ENCODE measurements at regions not wholly inside any gene's neighbourhood (a gene's known extent, or its start where the extent isn't known, plus 50 kb on each side); places are given as distances from the start of the nearest gene placed in this dataset.

DNA sequence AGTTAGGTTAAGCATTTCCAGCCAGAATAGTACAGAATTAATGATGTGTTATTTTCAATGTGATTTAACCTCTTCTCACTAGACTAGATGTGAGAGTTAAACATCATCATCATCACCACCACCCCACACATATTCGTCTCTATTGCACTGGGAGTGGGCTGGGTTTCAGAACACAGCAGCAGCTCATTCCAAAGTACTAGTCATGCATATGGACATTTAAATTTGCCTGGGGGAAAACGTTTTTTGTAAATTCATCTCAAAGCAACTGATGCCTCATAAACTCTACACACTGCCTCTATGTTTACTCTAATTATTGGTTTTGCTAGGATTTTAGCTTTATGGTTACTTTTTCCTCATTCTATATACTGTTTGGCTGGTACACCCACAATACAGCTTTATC is 509.1 kb downstream of the PPP4R3C start:
- Histone ChIP-seq H3K9me3 (ENCODE audit: control insufficient read depth in 2 of 2, insufficient read depth in 1 of 2, low read depth in 1 of 2, low read length in 1 of 2) (no peaks in the 10 kb centered on the region), H3K4me1 (ENCODE audit: control insufficient read depth in 3 of 3, insufficient read depth in 2 of 3, low read depth in 1 of 3, low read length in 2 of 3) (no peaks in the 10 kb centered on the region), H3K27me3 (ENCODE audit: control insufficient read depth in 3 of 3, insufficient read depth in 3 of 3, low read length in 3 of 3) (no peaks in the 10 kb centered on the region), H3K4me3 (ENCODE audit: low read depth in 1 of 3, low read length in 3 of 3) (no peak overlapping the region), H3K36me3 (ENCODE audit: control insufficient read depth in 3 of 3, insufficient read depth in 2 of 3, low read depth in 1 of 3, low read length in 3 of 3) (no peaks in the 10 kb centered on the region), H3K27ac (ENCODE audit: low read depth in 1 of 3, low read length in 2 of 3) (no peak overlapping the region)
- DNase-seq, result no peak
- FAIRE-seq, result no peak
- WGBS, 3 donors, result 23 to 32% (median 23%) methylated on average over 2 of the region's 2 CpGs

DNA sequence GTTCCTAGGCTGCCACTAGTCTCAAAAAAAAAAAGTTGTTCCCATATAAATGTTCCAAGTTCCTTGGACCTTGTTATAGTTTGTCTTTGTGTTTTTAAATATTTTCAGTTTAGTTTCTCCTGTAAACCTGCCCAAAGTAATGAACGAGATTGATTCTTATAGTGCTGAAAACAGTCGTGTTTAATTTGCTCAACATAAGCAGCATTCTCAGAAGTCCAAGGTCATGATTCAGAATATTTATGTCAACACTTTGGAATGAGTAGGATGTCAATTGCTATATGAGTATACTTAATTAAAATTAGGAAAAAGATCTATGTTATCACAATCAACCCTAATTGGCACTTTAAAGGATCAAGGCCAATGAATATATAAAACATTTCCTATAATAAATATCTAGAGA is 510.9 kb downstream of the PPP4R3C start:
- H3K4me1 ChIP-seq (ENCODE audit: control insufficient read depth in 3 of 3, insufficient read depth in 2 of 3, low read depth in 1 of 3, low read length in 2 of 3), result no peaks in the 10 kb centered on the region
- no peak for DNase-seq
- no peak overlapping the region for H3K27ac ChIP-seq (ENCODE audit: low read depth in 1 of 3, low read length in 2 of 3)
- H3K27me3 ChIP-seq (ENCODE audit: control insufficient read depth in 3 of 3, insufficient read depth in 3 of 3, low read length in 3 of 3), result no peaks in the 10 kb centered on the region
- no peaks in the 10 kb centered on the region for H3K36me3 ChIP-seq (ENCODE audit: control insufficient read depth in 3 of 3, insufficient read depth in 2 of 3, low read depth in 1 of 3, low read length in 3 of 3)
- no peak for FAIRE-seq
- 43 to 49% (median 48%) methylated on average over 2 of the region's 2 CpGs for WGBS, 3 donors
- H3K4me3 ChIP-seq (ENCODE audit: low read depth in 1 of 3, low read length in 3 of 3), result no peak overlapping the region
- no peaks in the 10 kb centered on the region for H3K9me3 ChIP-seq (ENCODE audit: control insufficient read depth in 2 of 2, insufficient read depth in 1 of 2, low read depth in 1 of 2, low read length in 1 of 2)

DNA sequence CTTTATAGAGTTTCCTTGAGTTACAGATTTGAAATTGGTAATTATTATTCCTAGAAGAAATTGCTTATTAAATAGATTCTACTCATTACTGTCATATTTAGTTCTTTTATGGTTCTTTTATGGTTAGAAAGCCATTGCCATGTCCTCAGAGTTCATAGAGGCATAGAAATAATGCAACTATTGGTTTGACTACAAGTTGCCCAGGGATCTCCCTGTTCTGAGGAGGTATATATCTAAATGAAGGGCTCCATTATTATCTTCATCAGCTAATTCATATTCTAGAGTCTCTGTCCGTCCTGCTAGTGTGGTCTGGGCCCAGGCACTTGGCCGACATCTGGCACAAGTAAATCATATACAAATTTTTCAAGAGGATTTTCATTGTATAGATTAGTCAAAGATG is 535.7 kb downstream of the PPP4R3C start:
- WGBS, 3 donors, result 37 to 69% (median 65%) methylated on average over 2 of the region's 2 CpGs
- no peak overlapping the region for H3K4me3 ChIP-seq (ENCODE audit: low read depth in 1 of 3, low read length in 3 of 3)
- FAIRE-seq (no peak), DNase-seq (no peak)
- H3K9me3 ChIP-seq (ENCODE audit: control insufficient read depth in 2 of 2, insufficient read depth in 1 of 2, low read depth in 1 of 2, low read length in 1 of 2), result no peaks in the 10 kb centered on the region
- no peaks in the 10 kb centered on the region for H3K36me3 ChIP-seq (ENCODE audit: control insufficient read depth in 3 of 3, insufficient read depth in 2 of 3, low read depth in 1 of 3, low read length in 3 of 3)
- no peaks in the 10 kb centered on the region for H3K4me1 ChIP-seq (ENCODE audit: control insufficient read depth in 3 of 3, insufficient read depth in 2 of 3, low read depth in 1 of 3, low read length in 2 of 3)
- no peak overlapping the region for H3K27ac ChIP-seq (ENCODE audit: low read depth in 1 of 3, low read length in 2 of 3)
- H3K27me3 ChIP-seq (ENCODE audit: control insufficient read depth in 3 of 3, insufficient read depth in 3 of 3, low read length in 3 of 3), result no peaks in the 10 kb centered on the region

DNA sequence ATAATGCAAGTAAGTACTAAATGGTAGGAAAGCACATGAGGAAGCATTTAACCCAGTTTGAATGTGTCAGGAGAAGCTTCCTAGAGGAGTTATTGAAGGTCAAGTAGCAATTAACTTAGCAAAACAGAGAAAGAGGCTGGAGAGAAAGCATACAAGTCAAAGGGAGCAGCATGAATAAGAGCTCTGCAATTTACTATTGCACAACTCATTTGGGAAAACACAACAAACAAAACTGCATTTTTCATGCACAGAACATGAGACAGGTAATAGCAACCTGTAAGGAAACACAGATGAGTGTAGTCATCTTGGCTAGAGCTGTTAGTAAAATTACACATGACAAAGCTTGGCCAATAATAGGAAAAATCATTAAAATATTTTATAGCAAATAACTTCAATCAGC is 538.1 kb downstream of the PPP4R3C start:
- H3K4me3 ChIP-seq (ENCODE audit: low read depth in 1 of 3, low read length in 3 of 3), result no peak overlapping the region
- no peaks in the 10 kb centered on the region for H3K36me3 ChIP-seq (ENCODE audit: control insufficient read depth in 3 of 3, insufficient read depth in 2 of 3, low read depth in 1 of 3, low read length in 3 of 3)
- no peaks in the 10 kb centered on the region for H3K9me3 ChIP-seq (ENCODE audit: control insufficient read depth in 2 of 2, insufficient read depth in 1 of 2, low read depth in 1 of 2, low read length in 1 of 2)
- H3K27me3 ChIP-seq (ENCODE audit: control insufficient read depth in 3 of 3, insufficient read depth in 3 of 3, low read length in 3 of 3), result no peaks in the 10 kb centered on the region
- H3K4me1 ChIP-seq (ENCODE audit: control insufficient read depth in 3 of 3, insufficient read depth in 2 of 3, low read depth in 1 of 3, low read length in 2 of 3), result no peaks in the 10 kb centered on the region
- H3K27ac ChIP-seq (ENCODE audit: low read depth in 1 of 3, low read length in 2 of 3), result no peak overlapping the region
- FAIRE-seq (no peak), DNase-seq (no peak)

DNA sequence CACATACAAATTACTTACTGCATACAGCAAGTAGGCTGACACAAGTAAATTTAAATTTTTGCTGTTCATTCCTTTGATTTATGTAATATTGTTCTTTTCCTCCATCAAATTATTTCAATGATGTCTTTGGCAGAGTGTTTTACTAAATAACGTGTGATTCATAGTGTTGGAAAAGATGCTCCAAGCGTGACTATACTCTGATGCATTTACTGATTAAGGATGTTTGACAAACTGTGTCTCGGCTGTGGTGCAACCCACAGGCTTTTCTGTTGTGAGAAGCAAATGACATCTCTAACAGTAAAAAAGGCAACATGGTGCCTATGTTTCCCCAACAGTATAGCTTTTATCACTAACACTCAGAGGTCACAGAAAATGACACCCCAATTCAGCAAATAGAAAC is 540.9 kb downstream of the PPP4R3C start:
- Histone ChIP-seq H3K36me3 (ENCODE audit: control insufficient read depth in 3 of 3, insufficient read depth in 2 of 3, low read depth in 1 of 3, low read length in 3 of 3) (no peaks in the 10 kb centered on the region), H3K4me1 (ENCODE audit: control insufficient read depth in 3 of 3, insufficient read depth in 2 of 3, low read depth in 1 of 3, low read length in 2 of 3) (no peaks in the 10 kb centered on the region), H3K9me3 (ENCODE audit: control insufficient read depth in 2 of 2, insufficient read depth in 1 of 2, low read depth in 1 of 2, low read length in 1 of 2) (no peaks in the 10 kb centered on the region), H3K27ac (ENCODE audit: low read depth in 1 of 3, low read length in 2 of 3) (no peak overlapping the region), H3K27me3 (ENCODE audit: control insufficient read depth in 3 of 3, insufficient read depth in 3 of 3, low read length in 3 of 3) (no peaks in the 10 kb centered on the region), H3K4me3 (ENCODE audit: low read depth in 1 of 3, low read length in 3 of 3) (no peak overlapping the region)
- no peak for DNase-seq
- 65 to 78% (median 74%) methylated on average over 3 of the region's 3 CpGs for WGBS, 3 donors
- no peak for FAIRE-seq

DNA sequence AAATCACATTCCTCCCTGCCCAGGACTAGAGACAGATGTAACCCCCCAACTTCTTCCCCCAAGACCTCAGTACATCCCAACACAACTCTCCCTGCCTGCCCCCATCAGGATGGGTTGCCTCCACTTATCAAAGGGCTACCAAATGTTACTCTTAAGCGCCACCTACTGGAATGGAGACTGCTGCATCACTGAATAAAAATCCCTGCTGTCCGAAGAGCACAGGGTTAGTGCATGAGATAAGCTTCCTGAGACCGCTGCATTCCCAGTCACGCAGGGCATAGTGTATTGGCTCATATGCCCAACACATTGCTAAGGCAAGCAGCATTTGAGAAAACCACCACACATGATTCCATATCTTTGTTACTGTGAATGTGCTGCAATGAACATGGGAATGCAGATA is 544.5 kb downstream of the PPP4R3C start:
- DNase-seq (no peak), FAIRE-seq (no peak)
- no peaks in the 10 kb centered on the region for H3K4me1 ChIP-seq (ENCODE audit: control insufficient read depth in 3 of 3, insufficient read depth in 2 of 3, low read depth in 1 of 3, low read length in 2 of 3)
- no peaks in the 10 kb centered on the region for H3K27me3 ChIP-seq (ENCODE audit: control insufficient read depth in 3 of 3, insufficient read depth in 3 of 3, low read length in 3 of 3)
- H3K36me3 ChIP-seq (ENCODE audit: control insufficient read depth in 3 of 3, insufficient read depth in 2 of 3, low read depth in 1 of 3, low read length in 3 of 3), result no peaks in the 10 kb centered on the region
- H3K27ac ChIP-seq (ENCODE audit: low read depth in 1 of 3, low read length in 2 of 3), result no peak overlapping the region
- WGBS, 3 donors, result 38 to 49% (median 46%) methylated on average over 4 of the region's 4 CpGs
- H3K9me3 ChIP-seq (ENCODE audit: control insufficient read depth in 2 of 2, insufficient read depth in 1 of 2, low read depth in 1 of 2, low read length in 1 of 2), result no peaks in the 10 kb centered on the region
- no peak overlapping the region for H3K4me3 ChIP-seq (ENCODE audit: low read depth in 1 of 3, low read length in 3 of 3)

DNA sequence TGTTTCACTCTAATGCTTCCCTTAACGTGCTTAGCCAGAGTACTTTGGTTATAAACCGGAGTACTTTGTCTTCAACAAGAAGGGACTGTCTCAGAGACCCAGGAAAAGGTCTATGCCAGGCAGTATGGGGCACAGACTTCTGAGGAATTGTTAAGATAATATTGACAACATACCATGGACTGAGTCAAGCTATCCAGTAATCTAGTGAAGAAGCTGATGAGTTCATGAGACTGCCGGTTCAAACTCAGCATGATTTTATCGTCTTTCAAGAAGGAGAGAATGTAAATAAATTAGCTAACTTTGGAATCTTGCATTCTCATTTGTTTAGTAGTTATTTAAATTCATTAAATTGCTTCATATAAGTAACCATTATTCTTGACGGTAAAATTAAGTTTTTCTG is 546.1 kb downstream of the PPP4R3C start:
- Histone ChIP-seq H3K36me3 (ENCODE audit: control insufficient read depth in 3 of 3, insufficient read depth in 2 of 3, low read depth in 1 of 3, low read length in 3 of 3) (no peaks in the 10 kb centered on the region), H3K27me3 (ENCODE audit: control insufficient read depth in 3 of 3, insufficient read depth in 3 of 3, low read length in 3 of 3) (no peaks in the 10 kb centered on the region), H3K4me3 (ENCODE audit: low read depth in 1 of 3, low read length in 3 of 3) (no peak overlapping the region), H3K9me3 (ENCODE audit: control insufficient read depth in 2 of 2, insufficient read depth in 1 of 2, low read depth in 1 of 2, low read length in 1 of 2) (no peaks in the 10 kb centered on the region), H3K27ac (ENCODE audit: low read depth in 1 of 3, low read length in 2 of 3) (no peak overlapping the region), H3K4me1 (ENCODE audit: control insufficient read depth in 3 of 3, insufficient read depth in 2 of 3, low read depth in 1 of 3, low read length in 2 of 3) (no peaks in the 10 kb centered on the region)
- WGBS, 3 donors, result 77 to 78% (median 78%) methylated on average over 5 of the region's 5 CpGs
- no peak for FAIRE-seq
- no peak for DNase-seq

DNA sequence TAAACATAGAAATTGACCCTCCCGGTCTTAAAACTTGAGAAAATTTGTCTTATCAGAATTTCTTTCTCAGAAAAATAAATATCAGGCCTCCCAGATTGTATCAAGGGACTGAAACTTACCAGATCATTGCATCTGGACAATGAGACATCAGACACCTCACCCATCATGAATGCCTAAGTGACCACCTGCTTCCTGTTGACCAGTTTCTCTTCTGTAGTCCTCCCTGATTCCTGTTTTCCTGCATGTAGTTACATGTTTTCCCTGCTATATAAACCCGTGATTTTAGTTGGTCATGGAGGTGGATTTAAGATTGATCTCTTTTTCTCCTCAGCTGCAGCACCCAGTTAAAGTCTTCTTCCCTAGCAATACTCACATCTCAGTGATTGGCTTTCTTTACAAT is 548.1 kb downstream of the PPP4R3C start:
- Histone ChIP-seq H3K4me1 (ENCODE audit: control insufficient read depth in 3 of 3, insufficient read depth in 2 of 3, low read depth in 1 of 3, low read length in 2 of 3) (no peaks in the 10 kb centered on the region), H3K27me3 (ENCODE audit: control insufficient read depth in 3 of 3, insufficient read depth in 3 of 3, low read length in 3 of 3) (no peaks in the 10 kb centered on the region), H3K27ac (ENCODE audit: low read depth in 1 of 3, low read length in 2 of 3) (no peak overlapping the region), H3K36me3 (ENCODE audit: control insufficient read depth in 3 of 3, insufficient read depth in 2 of 3, low read depth in 1 of 3, low read length in 3 of 3) (no peaks in the 10 kb centered on the region), H3K9me3 (ENCODE audit: control insufficient read depth in 2 of 2, insufficient read depth in 1 of 2, low read depth in 1 of 2, low read length in 1 of 2) (no peaks in the 10 kb centered on the region), H3K4me3 (ENCODE audit: low read depth in 1 of 3, low read length in 3 of 3) (no peak overlapping the region)
- WGBS, 3 donors, result 34 to 62% (median 42%) methylated on average over 2 of the region's 2 CpGs
- FAIRE-seq (no peak), DNase-seq (no peak)

DNA sequence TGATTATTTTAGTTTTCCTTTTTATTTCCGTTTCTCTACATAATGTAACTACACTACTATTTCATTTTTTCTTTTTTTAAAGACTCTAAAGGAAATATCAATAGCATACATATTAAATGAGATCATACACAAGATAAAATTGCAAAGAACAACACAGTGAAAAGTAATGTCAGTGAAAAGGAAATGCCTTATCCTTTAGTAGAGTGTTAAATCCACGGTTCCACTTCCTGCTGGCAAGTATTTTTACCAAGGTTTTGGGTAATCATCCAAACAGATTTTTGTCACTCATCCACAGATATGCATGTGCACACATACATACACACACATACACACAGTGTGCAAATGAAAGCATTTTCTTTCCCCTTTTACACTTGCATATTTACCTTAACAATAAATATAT is 548.9 kb downstream of the PPP4R3C start:
- WGBS, 3 donors, result 27 to 46% (median 41%) methylated on average over 2 of the region's 2 CpGs
- Histone ChIP-seq H3K36me3 (ENCODE audit: control insufficient read depth in 3 of 3, insufficient read depth in 2 of 3, low read depth in 1 of 3, low read length in 3 of 3) (no peaks in the 10 kb centered on the region), H3K27ac (ENCODE audit: low read depth in 1 of 3, low read length in 2 of 3) (no peak overlapping the region), H3K9me3 (ENCODE audit: control insufficient read depth in 2 of 2, insufficient read depth in 1 of 2, low read depth in 1 of 2, low read length in 1 of 2) (no peaks in the 10 kb centered on the region), H3K4me1 (ENCODE audit: control insufficient read depth in 3 of 3, insufficient read depth in 2 of 3, low read depth in 1 of 3, low read length in 2 of 3) (no peaks in the 10 kb centered on the region), H3K27me3 (ENCODE audit: control insufficient read depth in 3 of 3, insufficient read depth in 3 of 3, low read length in 3 of 3) (no peaks in the 10 kb centered on the region), H3K4me3 (ENCODE audit: low read depth in 1 of 3, low read length in 3 of 3) (no peak overlapping the region)
- FAIRE-seq, result no peak
- DNase-seq, result no peak
